ENCODE measurements at regions not wholly inside any gene's neighbourhood (a gene's known extent, or its start where the extent isn't known, plus 50 kb on each side); places are given as distances from the start of the nearest gene placed in this dataset.
A peak's percentile ranks its signal among the peaks of the same experiment; 100 is the strongest.
"Not testable (repeated sequence)": the region's sequence is repeated elsewhere in the genome, so short reads cannot be mapped to it uniquely, and the experiment has no call there.

DNA sequence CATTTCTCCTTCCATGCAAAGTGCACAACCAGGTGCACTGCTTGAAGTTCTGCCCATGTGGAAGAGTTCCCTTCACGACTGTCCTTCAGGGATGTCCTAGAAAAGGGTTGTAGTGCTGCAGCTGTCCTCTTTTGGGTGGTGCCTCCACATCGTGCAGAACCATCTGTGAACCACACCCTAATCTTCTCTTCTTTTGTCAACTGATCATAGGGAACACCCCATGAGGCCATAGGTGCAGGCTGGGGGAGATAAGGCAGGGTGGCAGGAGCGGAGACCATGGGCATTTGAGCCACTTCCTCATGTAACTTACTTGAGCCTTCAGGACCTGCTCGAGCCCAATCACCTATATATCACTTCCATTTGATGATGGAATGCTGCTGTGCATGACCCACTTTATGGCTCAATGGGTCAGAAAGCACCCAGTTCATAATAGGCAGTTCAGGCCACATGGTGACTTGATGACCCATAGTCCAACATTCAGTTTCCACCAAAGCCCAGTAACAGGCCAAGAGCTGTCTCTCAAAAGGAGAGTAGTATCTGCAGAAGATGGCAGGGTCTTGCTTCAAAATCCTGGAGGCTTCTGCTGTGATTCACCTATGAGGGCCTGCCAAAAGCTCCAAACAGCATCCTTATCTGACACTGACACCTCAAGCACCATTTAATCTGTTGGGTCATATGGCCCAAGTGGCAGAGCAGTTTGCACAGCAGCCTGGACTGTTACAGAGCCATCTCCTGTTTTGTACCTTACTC, 84.7 kb upstream of the CYRIA start:
- no peak for DNase-seq (ENCODE audit: low read depth)

DNA sequence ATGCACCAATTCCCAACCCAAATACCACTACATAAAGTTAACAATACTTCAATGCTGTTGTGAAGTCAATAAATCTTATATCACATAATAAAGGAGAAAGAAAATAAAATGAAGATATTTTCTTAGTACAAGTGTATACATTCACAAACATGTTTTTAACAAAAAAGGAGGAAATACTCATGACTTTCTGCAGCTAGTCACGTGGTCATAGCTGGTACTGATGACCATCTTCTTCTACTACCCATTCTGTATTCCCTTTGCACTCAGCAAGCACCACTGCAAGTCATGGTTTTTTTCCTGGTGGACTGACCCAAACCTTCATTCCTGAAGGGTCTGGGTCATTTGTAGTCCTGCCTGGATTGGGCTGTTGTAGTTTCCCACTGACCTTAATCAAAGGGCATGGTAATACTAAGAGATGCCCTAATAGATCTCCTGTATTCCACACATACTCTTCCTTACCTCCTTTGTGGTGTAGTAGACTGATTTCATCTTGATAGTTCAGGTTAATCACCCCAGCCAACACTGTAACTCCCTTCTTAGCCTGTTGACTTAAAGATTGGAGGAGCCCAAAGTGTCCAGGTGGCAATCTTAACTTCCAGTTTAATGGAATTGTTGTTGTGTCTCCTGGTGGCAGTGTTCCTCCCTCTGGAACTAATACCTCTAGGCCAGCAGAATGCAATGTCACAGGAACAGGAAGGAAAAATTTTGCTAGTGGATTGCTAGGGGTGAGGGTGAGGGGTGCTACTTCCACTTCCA, 83.1 kb upstream of the CYRIA start:
- DNase-seq (ENCODE audit: low read depth) = not testable (repeated sequence)

DNA sequence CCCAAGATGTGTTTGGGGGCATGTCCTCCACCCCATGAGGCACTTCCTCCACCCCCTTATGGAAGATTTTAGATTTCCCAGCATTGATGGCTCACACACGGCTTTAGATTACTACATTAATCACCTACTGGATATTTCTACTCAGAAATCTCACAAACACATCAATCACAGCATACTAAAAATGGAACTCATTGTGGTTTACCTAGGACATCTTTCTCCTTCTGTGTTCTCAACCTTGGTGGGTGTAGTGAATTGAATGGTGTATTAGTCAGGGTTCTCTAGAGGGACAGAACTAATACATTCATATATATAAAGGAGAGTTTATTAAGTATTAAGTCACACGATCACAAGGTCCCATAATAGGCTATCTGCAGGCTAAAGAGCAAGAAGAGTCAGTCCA, 82.1 kb upstream of the CYRIA start:
- DNase-seq (ENCODE audit: low read depth) = no peak

DNA sequence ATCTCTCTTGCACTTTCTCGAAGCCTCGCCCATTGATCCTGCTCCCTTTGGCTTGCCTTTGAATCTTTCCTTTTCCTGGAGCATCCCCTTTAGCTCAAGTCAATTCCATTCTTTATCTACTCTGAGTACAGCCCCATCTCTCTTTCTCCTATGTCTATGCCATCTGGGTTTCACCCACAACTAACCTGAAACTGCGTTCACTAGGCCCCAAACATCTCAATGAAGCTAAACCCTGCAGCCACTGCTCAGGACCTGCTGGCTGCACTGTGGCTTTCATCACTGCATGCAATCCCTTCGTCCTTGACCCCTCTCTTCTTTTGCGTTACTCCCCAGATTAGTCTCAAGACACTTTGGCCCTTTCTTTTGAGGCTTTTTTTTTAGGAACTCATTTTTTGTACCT, 81.6 kb upstream of the CYRIA start:
- no peak for DNase-seq (ENCODE audit: low read depth)

DNA sequence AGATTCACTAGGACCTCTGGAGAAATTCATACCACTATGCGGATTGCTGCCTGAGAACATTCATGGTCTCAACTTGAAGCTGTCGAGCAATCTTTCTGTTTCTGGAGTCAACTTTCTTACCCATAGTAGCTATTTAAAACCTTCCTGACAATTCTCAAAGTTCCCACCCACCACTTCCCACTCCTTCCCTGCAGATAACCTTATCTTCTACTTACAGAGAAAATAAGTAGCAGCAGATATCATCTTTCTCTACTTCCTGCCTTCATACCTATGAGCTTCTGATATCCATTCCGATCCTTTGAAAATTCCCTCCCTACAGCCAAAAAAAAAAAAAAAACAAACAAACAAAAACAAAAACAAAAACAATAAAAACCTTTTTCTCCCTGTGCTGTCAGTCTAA, 81.2 kb upstream of the CYRIA start:
- no peak for DNase-seq (ENCODE audit: low read depth)

DNA sequence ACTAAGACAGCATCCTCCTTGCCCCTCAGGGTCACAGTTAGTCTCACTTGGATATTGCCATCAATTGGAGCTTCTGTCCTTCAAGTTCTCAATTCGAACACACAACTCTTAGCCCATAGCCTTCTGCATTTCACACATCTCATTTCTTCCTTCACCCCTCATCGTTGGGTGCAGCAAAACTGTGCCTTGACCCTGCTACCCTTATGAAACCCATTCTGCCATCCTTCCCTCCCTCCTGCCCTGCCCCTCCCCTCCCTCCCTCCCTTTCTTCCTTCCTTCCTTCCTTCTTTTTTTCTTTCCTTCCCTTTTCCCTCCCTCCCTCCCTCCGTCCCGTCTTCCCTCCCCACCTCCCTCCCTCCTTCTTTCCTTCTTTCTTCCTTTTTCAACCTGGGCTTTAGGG, 80.7 kb upstream of the CYRIA start:
- no peak for DNase-seq (ENCODE audit: low read depth)

DNA sequence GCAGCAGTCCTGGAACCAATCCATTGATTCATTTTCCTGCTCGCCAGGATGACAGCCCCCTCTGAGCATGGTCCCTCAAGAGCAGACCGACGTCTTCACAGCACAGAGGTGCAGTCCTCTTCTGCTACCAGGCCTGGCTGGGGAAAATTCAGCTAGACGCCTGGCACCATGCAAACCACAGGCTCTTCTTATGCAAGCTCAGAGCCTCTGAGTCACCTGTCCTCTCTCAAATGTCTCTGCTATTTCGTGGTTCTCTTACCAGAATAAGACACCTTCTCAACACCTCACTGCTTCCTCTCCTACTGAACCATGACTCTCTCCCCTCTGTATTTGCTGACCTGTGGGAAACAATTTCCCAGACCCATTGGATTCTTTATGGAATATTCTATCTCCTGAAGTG, 79.8 kb upstream of the CYRIA start:
- peak; percentile 23 for DNase-seq (ENCODE audit: low read depth)

DNA sequence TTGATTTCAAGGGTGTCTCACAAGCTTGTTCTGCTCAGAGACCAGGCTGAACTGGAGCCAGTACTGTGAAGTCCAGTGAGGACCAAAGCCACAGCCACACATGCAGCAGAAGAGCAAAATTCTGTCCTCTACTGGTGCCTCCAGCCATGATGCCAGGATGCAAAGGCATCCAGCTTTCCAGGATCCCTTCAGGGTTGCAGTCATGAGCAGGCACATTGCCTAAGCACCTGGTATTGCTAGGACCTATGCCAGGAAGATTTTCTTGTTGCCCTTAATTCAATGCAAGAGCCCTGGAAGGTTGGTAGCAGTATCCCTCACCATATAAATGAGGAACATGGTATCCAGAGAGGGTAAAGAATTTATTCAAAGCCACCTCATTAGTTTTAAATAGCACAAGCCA, 78.9 kb upstream of the CYRIA start:
- DNase-seq (ENCODE audit: low read depth) = no peak

DNA sequence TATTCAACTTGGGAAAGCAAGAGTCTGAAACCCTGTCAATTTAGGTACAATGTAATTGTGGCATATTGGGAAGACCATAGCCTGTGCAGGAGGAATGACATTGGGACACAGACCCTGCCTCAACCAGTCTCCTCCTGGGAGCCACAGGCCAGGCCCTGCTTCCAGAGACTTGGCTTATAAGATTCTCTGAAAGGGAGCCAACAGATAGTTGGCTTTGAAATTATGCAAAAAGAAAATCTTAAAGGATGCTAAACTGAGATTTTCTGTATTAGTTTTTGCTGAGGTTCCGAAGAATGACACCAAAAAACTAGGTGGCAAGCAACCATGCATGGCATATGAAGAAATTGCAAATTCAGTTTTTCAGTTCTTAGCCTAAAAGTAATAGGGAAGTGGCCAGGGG, 76.4 kb upstream of the CYRIA start:
- no peak for DNase-seq (ENCODE audit: low read depth)

DNA sequence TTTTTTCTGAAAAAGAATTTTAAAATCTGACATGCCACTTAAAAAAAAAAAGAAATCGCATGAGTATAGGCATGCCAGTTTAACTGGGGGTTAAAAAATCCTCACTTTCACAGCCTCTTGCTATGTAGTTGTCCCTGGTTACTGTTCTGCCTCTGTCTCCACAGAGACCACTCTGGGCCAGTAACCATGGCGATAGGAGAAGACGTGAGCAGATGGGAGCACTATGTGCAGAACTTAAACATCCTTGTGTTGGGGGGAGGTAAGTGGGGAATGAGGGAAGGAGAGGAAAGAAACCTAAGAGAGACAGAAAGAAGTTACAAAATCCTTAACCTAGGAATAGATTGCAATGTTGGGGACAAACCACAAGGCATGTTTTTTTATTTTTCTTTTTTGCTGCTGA, 75.9 kb upstream of the CYRIA start:
- DNase-seq (ENCODE audit: low read depth) = no peak

DNA sequence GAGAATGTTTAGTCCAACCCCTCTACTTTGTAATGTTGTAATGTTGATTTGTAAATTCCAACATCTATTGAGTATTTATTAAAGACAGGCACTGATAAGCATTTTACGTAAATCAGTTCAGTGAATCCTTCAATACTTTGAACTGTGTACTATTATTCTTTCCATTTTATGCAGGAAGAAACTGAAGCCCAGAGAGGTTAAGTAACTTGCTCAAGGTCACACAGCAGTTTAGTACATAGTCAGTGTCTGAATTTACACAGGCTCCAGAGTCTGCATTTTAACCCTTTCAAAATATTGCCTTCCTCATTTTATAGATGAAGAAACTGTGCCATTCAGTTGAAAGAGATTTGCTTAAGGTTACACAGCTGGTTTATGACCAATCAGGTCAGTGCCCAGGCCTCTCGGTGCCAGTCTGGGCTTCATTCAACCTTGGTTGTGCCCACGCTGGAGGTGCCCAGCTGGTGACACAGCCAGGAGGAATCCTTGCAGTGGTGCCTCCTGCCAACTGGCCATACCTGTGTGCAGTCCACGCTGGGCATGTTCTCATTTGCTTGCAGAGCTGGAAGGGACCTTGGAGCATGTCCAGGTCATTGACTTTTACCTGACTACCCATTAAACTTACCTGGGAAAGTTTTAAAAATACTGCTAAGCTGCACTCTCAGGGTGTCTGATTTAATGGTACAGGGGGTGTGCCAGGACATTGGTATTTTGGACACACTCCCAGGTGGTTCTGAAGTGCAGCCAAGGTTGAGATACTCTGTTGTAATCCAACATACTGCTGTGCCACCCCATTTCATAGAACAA, 74.3 kb upstream of the CYRIA start:
- no peak for DNase-seq (ENCODE audit: low read depth)

DNA sequence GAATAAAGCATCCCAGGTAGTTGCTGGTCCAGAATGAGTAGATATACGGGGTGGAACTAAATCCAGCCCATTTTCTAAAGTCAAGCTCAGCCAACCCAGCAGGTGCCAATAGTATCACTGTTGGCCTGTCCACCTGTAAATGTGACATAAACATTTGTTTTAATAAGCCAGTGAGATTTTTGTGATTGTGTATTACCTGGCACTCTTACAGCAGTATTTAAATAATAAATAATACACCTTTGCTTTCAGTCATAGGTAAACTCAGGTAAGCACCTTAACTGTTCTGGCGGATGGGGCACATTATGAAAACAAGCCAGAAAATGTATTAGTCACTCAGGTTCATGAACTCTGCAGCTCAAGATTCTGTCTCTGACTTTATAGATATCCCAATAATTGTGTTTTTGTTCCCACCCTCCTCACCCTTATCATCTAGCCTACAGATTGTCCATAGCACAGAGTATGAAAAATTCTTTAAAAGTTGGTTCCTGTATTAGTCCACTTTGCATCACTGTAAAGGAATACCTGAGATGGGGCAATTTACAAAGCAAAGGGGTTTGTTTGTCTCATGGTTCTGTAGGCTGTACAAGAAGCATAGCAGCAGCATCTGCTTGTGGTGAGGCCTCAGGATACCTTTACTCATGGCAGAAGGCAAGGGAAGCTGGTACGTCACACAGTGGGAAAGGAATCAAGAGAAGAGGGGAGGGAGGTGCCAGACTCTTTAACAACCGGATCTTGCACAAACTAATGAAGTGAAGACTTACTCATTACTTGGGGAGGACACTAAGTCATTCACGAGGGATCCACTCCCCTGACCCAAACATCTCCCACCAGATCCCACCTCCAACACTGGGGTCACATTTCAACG, 73.0 kb upstream of the CYRIA start:
- DNase-seq (ENCODE audit: low read depth) = no peak

DNA sequence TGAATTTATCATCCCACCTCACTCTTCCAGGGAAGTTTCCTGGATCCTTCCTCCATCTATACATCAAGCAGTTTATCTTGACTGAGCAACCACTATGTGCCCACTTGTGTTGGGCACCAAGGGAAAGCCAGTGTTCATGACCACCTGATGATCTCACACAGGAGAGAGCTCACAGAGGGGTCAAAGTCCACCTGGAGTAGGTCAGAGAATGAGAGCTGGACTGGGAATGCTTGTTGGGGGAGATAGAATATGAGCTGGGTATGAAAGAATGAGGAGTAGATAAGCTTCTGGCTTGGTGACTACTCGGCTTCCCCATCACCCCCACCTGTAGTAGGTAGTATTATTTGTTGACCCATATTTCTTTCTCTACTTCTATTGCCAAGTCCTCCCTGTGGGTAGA, 72.2 kb upstream of the CYRIA start:
- DNase-seq (ENCODE audit: low read depth) = no peak

DNA sequence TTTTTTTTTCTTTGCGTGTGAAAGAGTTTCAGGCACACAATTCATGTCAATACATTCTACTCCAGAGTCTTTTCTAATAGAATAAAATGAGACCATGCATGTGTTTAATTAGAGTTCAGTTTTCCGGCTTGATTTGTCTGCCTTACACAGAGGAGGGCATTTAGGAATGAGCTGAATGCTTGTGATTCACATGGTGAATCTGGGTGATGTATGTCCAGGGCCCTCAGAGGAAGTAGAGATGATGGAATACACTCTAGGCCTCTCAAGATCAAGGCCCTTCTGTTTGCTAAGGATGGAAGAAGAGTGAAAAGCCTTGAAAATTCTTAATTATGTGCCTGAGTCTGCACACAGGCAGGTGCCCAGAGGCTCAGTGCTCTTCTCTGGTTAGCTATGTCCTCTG, 71.0 kb upstream of the CYRIA start:
- no peak for DNase-seq (ENCODE audit: low read depth)

DNA sequence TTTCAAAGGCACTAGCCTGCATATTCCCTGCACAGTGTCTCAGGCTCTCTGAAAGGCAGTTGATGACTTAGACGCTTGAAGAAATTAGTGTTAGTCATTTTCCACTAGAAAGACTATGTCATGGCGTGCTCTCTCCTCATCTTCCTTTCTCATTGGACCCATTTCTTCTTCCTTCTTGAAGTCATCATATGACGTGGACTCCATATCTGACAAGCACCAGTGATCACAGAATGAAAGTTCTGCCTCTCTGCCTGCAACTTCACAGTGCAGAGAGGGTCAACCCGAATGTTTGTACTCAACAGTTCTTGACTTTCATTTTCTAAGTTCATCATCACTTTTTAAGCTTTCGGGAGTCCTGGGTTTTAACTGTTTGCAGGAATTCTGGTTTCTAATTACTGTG, 63.7 kb upstream of the CYRIA start:
- no peak for DNase-seq (ENCODE audit: low read depth)

DNA sequence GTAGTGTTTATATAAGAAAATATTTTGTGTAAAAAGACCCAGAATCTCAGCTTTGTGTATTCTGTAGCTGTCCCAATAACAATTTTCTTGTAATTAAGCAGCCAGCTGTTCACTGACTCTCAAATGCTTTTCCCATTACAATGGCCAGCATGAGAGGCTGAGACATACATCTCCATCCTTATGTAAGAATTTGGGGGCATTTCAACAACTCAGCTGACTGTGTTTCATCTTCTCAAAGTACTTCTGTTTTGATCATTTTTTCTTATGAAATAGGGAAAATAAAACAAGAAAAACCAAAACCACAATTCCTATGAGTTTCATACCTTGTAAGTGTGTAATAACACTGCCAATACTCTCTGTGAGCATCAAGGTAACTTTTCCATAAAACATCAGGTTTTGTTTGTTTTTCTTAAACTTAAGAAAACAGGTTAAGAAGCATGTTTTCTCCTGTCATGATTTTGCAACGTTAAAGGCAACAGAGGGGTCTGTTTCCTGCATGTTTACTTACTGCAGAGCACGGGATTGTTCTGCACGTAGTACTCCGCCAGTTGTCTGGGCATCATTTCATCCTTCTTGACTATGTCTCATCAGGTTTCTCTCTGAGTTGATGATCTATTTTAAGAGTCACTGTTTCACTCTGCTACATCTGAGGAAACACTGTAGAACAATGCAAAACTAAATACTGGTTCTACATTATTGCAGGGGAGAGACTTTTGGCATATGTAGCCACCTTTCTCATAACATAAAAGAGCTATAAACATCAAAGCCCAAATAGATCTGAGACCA, 62.9 kb upstream of the CYRIA start:
- no peak for DNase-seq (ENCODE audit: low read depth)

DNA sequence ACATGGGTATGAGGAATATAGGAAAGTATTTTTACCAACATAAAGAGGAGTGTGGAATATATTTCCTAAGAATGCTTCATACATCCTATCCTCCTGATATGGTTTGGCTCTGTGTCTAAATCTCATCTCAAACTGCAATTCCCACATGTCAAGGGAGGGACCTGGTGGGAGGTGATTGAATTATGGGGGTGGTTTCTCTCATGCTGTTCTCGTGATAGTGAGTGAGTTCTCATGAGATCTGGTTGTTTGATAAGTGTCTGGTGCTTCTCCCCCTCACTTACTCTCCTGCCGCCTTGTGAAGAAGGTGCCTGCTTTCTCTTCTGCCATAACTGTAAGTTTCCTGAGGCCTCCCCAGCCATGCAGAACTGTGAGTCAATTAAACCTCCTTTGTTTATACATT, 62.2 kb upstream of the CYRIA start:
- not testable (repeated sequence) for DNase-seq (ENCODE audit: low read depth)

DNA sequence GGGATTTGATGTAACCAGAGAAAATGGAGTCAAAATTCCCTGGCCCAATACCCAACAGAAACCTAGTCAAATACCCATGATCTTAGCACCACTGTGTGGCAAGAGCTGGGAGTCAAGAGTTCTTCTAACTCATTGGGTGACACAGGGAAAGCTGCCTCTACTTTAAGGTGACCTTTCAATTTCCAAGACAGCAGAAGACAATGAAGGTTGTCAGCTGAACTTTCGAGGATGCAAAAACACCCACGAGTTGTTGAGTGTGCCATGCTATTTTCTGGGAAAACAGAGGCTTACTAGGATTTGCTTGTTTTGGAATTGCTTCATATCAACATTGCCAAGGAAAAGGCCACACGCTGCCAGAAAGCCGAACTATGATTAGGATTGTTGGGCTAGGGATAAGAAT, 61.6 kb upstream of the CYRIA start:
- no peak for DNase-seq (ENCODE audit: low read depth)

DNA sequence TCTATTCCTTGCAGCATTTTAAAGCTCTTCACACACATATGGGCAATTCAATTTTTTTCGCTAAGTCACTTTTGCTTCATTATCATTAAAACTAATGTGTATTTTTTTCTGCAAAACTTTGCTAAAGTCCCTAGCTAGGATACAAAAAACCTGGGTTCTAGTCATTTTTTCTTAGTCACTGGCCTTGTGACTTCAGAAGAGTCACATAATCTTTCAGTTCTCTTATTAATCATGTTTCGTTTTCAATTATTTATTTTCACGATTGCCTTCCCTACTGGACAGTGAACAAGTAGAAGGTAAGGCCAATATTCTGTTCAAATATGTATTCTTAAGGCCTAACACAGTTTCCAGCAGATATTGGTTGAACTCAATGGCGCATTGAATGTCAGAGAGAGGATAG, 60.9 kb upstream of the CYRIA start:
- no peak for DNase-seq (ENCODE audit: low read depth)

DNA sequence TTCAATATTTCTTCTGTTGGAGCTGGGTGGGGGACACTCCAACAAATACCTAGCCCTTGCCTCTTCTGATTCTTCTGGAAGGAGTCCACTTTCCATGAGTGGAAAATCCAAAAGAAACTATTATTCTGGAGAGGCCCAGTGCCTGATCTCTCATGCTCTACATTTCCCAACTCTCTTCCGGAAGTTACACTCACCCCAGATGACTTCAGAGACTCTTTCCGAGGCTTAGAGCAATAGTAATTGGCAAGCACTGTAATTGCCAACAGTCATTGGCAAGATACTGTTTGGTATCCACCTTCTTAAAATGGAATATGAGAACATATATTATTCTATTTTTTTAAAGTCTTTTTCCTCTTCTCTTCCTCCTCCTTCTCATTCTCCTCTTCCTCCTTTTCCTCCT, 60.5 kb upstream of the CYRIA start:
- DNase-seq (ENCODE audit: low read depth) = no peak

DNA sequence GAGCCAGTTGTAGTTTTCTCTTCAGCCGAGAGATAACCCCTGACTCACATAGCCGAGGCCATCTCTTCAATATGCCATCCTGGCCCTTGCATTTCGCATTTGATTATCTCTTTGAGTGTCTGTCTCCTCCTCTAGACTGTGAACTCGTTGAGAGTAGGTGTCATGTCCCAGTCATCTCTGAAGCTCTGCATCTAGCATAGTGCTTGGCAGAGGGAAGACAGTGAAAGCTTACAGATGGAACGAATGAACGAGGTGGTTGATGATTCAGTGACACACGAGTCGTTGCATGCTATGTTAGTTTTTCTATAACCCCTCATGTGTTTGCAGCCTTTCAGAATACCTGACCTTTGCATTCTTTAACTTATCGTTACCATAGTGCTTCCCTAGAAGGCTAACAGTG, 59.9 kb upstream of the CYRIA start:
- no peak for DNase-seq (ENCODE audit: low read depth)

Data from activated T-cell treated with anti-CD3 and anti-CD28 coated beads for 48 hours (primary cell).